ENCODE measurements at regions not wholly inside any gene's neighbourhood (a gene's known extent, or its start where the extent isn't known, plus 50 kb on each side); places are given as distances from the start of the nearest gene placed in this dataset.

GRCh38 chr1:117793413-117793812 lies 136.0 kb downstream of the GDAP2 start:
- Histone ChIP-seq H3K4ac (ENCODE audit: low read depth, low read length) (peak overlapping the region; percentile 69; the same call in 1 of the 2 replicates), H4K8ac (ENCODE audit: low read depth in 2 of 2, low read length in 2 of 2) (peak overlapping the region in 1 of 2 experiments; percentile 51; a peak in 1 of 4 replicates), H2BK5ac (ENCODE audit: low read depth, low read length, poor library complexity, severe bottlenecking) (peak overlapping the region; percentile 0), H3K4me1 (ENCODE audit: control insufficient read depth, insufficient read depth, low read length) (peaks cover 13% of the 10 kb centered on the region), H3K27ac (ENCODE audit: insufficient read depth, low read length) (no peak overlapping the region), H4K5ac (ENCODE audit: low read depth, low read length) (no peak overlapping the region), H2AK5ac (ENCODE audit: low read depth, low read length) (peak overlapping the region; percentile 65), H3K18ac (ENCODE audit: low read depth, low read length) (peak overlapping the region; percentile 26; the same call in 1 of the 2 replicates), H4K91ac (ENCODE audit: insufficient read depth, low read depth, low read length) (peak overlapping the region; percentile 47), H3K4me3 (ENCODE audit: insufficient read depth, low read depth, low read length) (no peak overlapping the region), H3K36me3 (ENCODE audit: control insufficient read depth, insufficient read depth, low read length) (no peaks in the 10 kb centered on the region), H3K56ac (ENCODE audit: extremely low read depth, insufficient read depth, low read length) (no peak overlapping the region), H2BK20ac (ENCODE audit: low read depth, low read length) (peak overlapping the region; percentile 92), H2BK120ac (ENCODE audit: low read depth, low read length) (peak overlapping the region; percentile 83), H4K20me1 (ENCODE audit: insufficient read depth, low read length) (no peaks in the 10 kb centered on the region), H3K9ac (ENCODE audit: low read depth, low read length) (no peak overlapping the region), H3K27me3 (ENCODE audit: control insufficient read depth, insufficient read depth, low read length) (no peaks in the 10 kb centered on the region), H2AK9ac (replicated peaks; ENCODE audit: low read depth, low read length, poor library complexity) (no peak overlapping the region), H3K9me3 (ENCODE audit: control insufficient read depth, insufficient read depth, low read length) (no peaks in the 10 kb centered on the region), H3K4me2 (ENCODE audit: low read depth, low read length) (no peak overlapping the region), H3K79me1 (ENCODE audit: low read depth in 1 of 2, low read length in 2 of 2) (no peaks in the 10 kb centered on the region), H3K14ac (replicated peaks; ENCODE audit: low read depth, low read length) (peak overlapping the region; percentile 34), H2BK15ac (ENCODE audit: low read depth, low read length) (peak overlapping the region; percentile 65; the same call in 1 of the 3 replicates), H3K9me1 (ENCODE audit: insufficient read depth, low read length) (peaks cover 13% of the 10 kb centered on the region; the same call in 1 of the 2 replicates), H2AFZ (replicated peaks; ENCODE audit: low read length, poor library complexity) (peak overlapping the region; percentile 3), H3K23ac (ENCODE audit: low read depth, low read length) (peak overlapping the region; percentile 18; the same call in 1 of the 2 replicates)
- no peak for ATAC-seq (ENCODE audit: low read depth)
- in situ Hi-C loops (cut with MboI; ENCODE audit: low sequenced_read_pairs) = no loop called here
- no peak for DNase-seq
- ChIA-PET CTCF (interaction anchor here (0.6 to 1.4 kb wide), 2 partner anchors 11 to 35 kb away, joined by 3 read pairs; no protein-coding TSS in a partner anchor), POLR2A (ENCODE audit: unreplicated experiment) (no interaction called here)
- no TSS peak for BruUV-seq (replicated peaks)
- WGBS, 2 experiments (ENCODE audit: extremely low coverage in 2 of 2, insufficient read length in 1 of 2) = 100% methylated on average over 1 of the region's 4 CpGs; no CpG with 5 or more reads in 1 of the 2 experiments
- no peak for TF ChIP-seq MXI1 (IDR thresholded peaks at IDR 0.05; ENCODE audit: borderline replicate concordance, low read depth, low read length)
- TF ChIP-seq CEBPB (IDR thresholded peaks at IDR 0.05; ENCODE audit: low read depth, low read length) = no peak
- dilution Hi-C loops (cut with HindIII; ENCODE audit: low sequenced_read_pairs, unreplicated experiment) = no loop called here
- intact Hi-C loops (cut with micrococcal nuclease) = no loop called here

All from IMR-90 (cell line).